Heart right ventricle (tissue), 16 donors: ENCODE measurements at regions not wholly inside any gene's neighbourhood (a gene's known extent, or its start where the extent isn't known, plus 50 kb on each side); places are given as distances from the start of the nearest gene placed in this dataset.
"Not testable (repeated sequence)": the region's sequence is repeated elsewhere in the genome, so short reads cannot be mapped to it uniquely, and the experiment has no call there.

Experiments
- ATAC-seq, 8 donors: fragments of 200-7000 bp; cut with Tn5 transposase; one replicate each; pipeline ENCODE4 v1.9.1; 2020; ENCODE audit warnings: mild to moderate bottlenecking in 8 of 8, moderate library complexity in 8 of 8, moderate number of reproducible peaks in 1 of 8
- DNase-seq, 2 donors: peaks; one replicate each; pipeline ENCODE4 v3.0.0-alpha.2; 2020
- H3K27ac ChIP-seq, 10 donors: fragments of 200-600 bp; sonication (generic) in 2 of 10; one replicate each; pipeline versions ENCODE4 v1.5.0 to v1.8.0; 2020 to 2022; ENCODE audit warnings: mild to moderate bottlenecking in 3 of 10
- H3K27me3 ChIP-seq, 7 donors: fragments of 200-600 bp; one replicate each; pipeline ENCODE4 v1.8.0; 2021 to 2022; ENCODE audit warnings: mild to moderate bottlenecking in 2 of 7
- H3K36me3 ChIP-seq, 9 donors: fragments of 200-600 bp; sonication (generic) in 1 of 9; one replicate each; pipeline versions ENCODE4 v1.5.0 to v1.8.0; 2020 to 2022; ENCODE audit warnings: mild to moderate bottlenecking in 2 of 9
- H3K4me1 ChIP-seq, 9 donors: fragments of 200-600 bp; sonication (generic) in 1 of 9; one replicate each; pipeline versions ENCODE4 v1.5.0 to v1.8.0; 2020 to 2022; ENCODE audit warnings: mild to moderate bottlenecking in 4 of 9
- H3K4me3 ChIP-seq, 10 donors: fragments of 200-600 bp; sonication (generic) in 2 of 10; one replicate each; pipeline versions ENCODE4 v1.5.0 to v1.8.0; 2020 to 2022; ENCODE audit warnings: mild to moderate bottlenecking in 7 of 10, moderate library complexity in 2 of 10
- H3K9me3 ChIP-seq, 11 donors: fragments of 200-600 bp in 10 of 11; sonication (generic) in 2 of 11; one replicate each; pipeline versions ENCODE4 v1.5.0 to v1.8.0; 2013 to 2022; ENCODE audit warnings: mild to moderate bottlenecking in 2 of 11, control low read depth in 1 of 11, moderate library complexity in 1 of 11
- whole genome bisulfite sequencing, 2 donors: extraction: QIAGEN DNeasy Blood & Tissue Kit; methylation state at CpG; one replicate each; pipeline ENCODE4 v1.1.7; 2013; ENCODE audit warnings: inconsistent platforms in 1 of 2; 5-methylcytosine and 5-hydroxymethylcytosine counted together
- intact Hi-C, 10 donors: fragments of 100-400 bp; cut with DNase I; formaldehyde crosslinking; loops; one replicate each; pipeline versions ENCODE4 v1.11.1 to v1.14.2; 2022
- TF ChIP-seq, protein P1 (sequence below), 9 donors: fragments of 200-600 bp; sonication (generic) in 2 of 9; IDR thresholded peaks; one replicate each; pipeline versions ENCODE4 v1.5.0 to v1.8.0; 2021 to 2022; ENCODE audit warnings: antibody characterized with exemption in 9 of 9, mild to moderate bottlenecking in 5 of 9, moderate library complexity in 1 of 9
- donor health status: Arrhythmogenic right ventricular cardiomyopathy.
- donor health status: ischemic (EF 13 %, LVEDD 7.1; RV severe dilation, severe dysfunction).
- donor health status: healthy with polysubstance abuse.
- donor health status: DM: no; HTN: yes; CAD: no.
- donor health status: DM: no; HTN: no; CAD: no.
- donor health status: ischemic (EF 25% LVEDD 6.9; RV normal size, moderate dysfunction).
- donor health status: ischemic (EF 25% LVEDD 5.7; RV mildly dilated, moderate dysfunction).
- donor health status: healthy.
- donor health status: DM: yes; HTN: yes; CAD: no.
- donor health status: Ischemic cardiomyopathy.
- donor health status: ischemic (EF 35%, LVEDD 5.7; RV mildly dilated, moderate dysfunction).
- donor health status: nonischemic (EF 11% LVEDD 7.7; RV severe dilation, severe dysfunction).
- donor health status: DM: yes; HTN: yes; CAD: no.
- donor health status: PGD.
- donor health status: ischemic (EF 29% LVEDD 5.4; RV normal size, mild dysfunction).
- donor health status: nonischemic (EF 23%, LVEDD 6.1; RV moderate dilation, normal function).

DNA sequence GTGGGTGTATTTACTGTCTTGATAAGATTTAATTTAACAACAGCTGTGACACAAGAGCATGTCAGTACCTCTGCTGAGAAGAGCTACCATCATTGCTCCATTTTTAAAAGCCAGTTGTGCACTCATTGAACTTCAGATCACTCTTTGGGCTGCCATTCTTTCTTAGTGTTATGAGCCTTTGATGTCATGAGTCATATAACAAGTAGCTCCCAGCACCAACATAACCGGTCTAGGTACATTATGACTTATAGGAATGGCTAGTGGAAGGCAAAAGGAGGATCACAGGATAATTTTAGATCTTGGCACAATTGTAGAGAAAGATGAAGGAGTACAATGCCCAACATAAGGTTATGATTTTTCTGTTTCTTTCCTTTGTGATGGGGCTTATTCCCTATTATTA, 170.8 kb upstream of the FBN2 start:
- DNase-seq (no peak), ATAC-seq (no peak)
- Histone ChIP-seq H3K36me3 (no peaks in the 10 kb centered on the region), H3K27me3 (no peaks in the 10 kb centered on the region), H3K9me3 (peaks cover 0 to 4% (median 0%) of the 10 kb centered on the region in 11 donors), H3K27ac (no peak overlapping the region), H3K4me3 (no peak overlapping the region), H3K4me1 (no peaks in the 10 kb centered on the region)
- TF ChIP-seq, protein P1, sequence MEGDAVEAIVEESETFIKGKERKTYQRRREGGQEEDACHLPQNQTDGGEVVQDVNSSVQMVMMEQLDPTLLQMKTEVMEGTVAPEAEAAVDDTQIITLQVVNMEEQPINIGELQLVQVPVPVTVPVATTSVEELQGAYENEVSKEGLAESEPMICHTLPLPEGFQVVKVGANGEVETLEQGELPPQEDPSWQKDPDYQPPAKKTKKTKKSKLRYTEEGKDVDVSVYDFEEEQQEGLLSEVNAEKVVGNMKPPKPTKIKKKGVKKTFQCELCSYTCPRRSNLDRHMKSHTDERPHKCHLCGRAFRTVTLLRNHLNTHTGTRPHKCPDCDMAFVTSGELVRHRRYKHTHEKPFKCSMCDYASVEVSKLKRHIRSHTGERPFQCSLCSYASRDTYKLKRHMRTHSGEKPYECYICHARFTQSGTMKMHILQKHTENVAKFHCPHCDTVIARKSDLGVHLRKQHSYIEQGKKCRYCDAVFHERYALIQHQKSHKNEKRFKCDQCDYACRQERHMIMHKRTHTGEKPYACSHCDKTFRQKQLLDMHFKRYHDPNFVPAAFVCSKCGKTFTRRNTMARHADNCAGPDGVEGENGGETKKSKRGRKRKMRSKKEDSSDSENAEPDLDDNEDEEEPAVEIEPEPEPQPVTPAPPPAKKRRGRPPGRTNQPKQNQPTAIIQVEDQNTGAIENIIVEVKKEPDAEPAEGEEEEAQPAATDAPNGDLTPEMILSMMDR (IDR thresholded peaks at IDR 0.05): no peak
- intact Hi-C loops: no loop called here
- 90 to 100% methylated on average over 1 of the region's 1 CpG for WGBS, 2 donors

DNA sequence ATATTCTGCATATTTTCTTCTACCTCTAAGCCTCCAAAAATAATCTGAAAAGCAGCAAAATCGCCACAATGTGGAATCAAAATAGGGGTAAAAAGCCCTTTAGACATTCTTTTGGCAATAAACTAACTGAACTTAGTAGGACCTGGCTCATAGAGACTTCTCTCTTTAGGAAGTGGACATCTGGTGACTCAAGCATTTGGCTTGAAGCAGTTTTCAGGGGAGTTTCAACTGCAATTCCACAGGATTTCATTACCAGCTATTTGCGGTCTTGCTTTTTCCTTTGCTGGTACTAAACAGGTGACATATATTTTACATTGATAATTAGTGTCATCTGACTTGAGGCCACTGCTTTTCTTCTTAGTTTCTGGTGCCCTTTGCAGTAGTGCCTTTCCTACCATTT, 173.2 kb upstream of the FBN2 start:
- intact Hi-C loops: no loop called here
- no peak for ATAC-seq
- H3K27ac ChIP-seq: no peak overlapping the region
- no peak for DNase-seq
- H3K27me3 ChIP-seq: no peaks in the 10 kb centered on the region
- H3K4me3 ChIP-seq: no peak overlapping the region
- WGBS, 2 donors: 94 to 96% methylated on average over 2 of the region's 2 CpGs
- no peaks in the 10 kb centered on the region for H3K36me3 ChIP-seq
- no peaks in the 10 kb centered on the region for H3K4me1 ChIP-seq
- TF ChIP-seq, protein P1 (IDR thresholded peaks at IDR 0.05): no peak
- peaks cover 0 to 4% (median 0%) of the 10 kb centered on the region in 11 donors for H3K9me3 ChIP-seq

- Histone ChIP-seq H3K27me3 (no peaks in the 10 kb centered on the region), H3K4me1 (no peaks in the 10 kb centered on the region), H3K4me3 (no peak overlapping the region), H3K9me3 (peaks cover 0 to 4% (median 0%) of the 10 kb centered on the region in 11 donors), H3K27ac (no peak overlapping the region), H3K36me3 (no peaks in the 10 kb centered on the region)
- intact Hi-C loops: no loop called here
- ATAC-seq (no peak), DNase-seq (no peak)
- 94 to 95% methylated on average over 1 of the region's 1 CpG for WGBS, 2 donors
- TF ChIP-seq, protein P1 (IDR thresholded peaks at IDR 0.05): no peak
These were observed 176.5 kb upstream of the FBN2 start for GRCh38 chr5:128714551-128714950.

DNA sequence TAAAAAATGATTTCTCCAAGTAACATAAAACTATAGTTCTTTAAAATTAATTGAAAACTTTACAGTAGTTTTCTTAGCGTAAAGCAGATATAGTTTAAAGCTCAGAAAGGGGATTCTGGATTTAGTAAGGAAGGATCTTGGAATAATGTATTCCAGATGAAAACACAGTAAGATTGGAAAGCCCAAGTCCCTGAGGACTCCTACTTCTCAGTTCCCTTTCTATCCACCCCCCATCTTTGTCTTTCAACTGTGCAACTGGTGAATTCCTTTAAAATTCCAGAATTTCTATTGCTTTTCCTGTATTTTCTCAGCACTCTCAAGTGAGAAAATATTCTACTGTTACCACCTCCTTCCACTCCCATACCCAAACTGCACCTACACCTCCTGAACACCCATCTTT, 184.5 kb upstream of the FBN2 start:
- 76 to 87% methylated on average over 1 of the region's 1 CpG for WGBS, 2 donors
- H3K4me3 ChIP-seq: no peak overlapping the region
- H3K4me1 ChIP-seq: no peaks in the 10 kb centered on the region
- H3K27ac ChIP-seq: no peak overlapping the region
- DNase-seq (no peak), ATAC-seq (no peak)
- intact Hi-C loops: no loop called here
- H3K9me3 ChIP-seq: no peaks in the 10 kb centered on the region
- TF ChIP-seq, protein P1 (IDR thresholded peaks at IDR 0.05): no peak
- no peaks in the 10 kb centered on the region for H3K27me3 ChIP-seq
- H3K36me3 ChIP-seq: no peaks in the 10 kb centered on the region

DNA sequence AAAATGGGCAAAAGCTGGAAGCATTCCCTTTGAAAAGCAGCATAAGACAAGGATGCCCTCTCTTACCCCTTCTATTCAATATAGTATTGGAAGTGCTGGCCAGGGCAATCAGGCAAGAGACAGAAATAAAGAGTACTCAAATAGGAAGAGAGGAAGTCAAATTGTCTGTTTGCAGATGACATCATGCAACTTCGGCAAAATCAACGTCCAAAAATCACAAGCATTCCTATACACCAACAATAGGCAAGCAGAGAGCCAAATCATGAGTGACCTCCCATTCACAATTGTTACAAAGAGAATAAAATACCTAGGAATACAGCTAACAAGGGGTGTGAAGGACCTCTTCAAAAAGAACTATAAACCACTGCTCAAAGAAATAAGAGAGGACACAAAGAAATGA, 192.0 kb upstream of the FBN2 start:
- intact Hi-C loops, H3K27me3 ChIP-seq, H3K36me3 ChIP-seq, ATAC-seq, DNase-seq, H3K4me1 ChIP-seq, H3K27ac ChIP-seq, H3K4me3 ChIP-seq: not testable (repeated sequence)
- WGBS, 2 donors: 49 to 53% methylated on average over 2 of the region's 2 CpGs
- peaks cover 0 to 11% (median 0%) of the 10 kb centered on the region in 11 donors for H3K9me3 ChIP-seq

DNA sequence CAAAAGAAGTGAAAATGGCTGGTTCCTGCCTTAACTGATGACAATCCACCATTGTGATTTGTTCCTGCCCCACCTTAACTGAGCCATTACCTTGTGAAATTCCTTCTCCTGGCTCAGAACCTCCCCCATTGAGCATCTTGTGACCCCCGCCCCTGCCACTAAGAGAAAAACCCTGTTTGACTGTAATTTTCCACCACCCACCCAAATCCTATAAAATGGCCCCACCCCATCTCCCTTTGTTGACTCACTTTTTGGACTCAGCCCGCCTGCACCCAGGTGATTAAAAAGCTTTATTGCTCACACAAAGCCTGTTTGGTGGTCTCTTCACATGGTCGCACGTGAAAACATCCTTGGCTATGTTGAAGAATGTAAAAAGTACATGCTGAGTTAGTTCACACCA, 197.6 kb upstream of the FBN2 start:
- WGBS, 2 donors: 93 to 97% methylated on average over 4 of the region's 4 CpGs
- not testable (repeated sequence) for H3K4me1 ChIP-seq, ATAC-seq

More for the DNA sequence above, 197.6 kb upstream of the FBN2 start:
- H3K36me3 ChIP-seq, H3K27me3 ChIP-seq, H3K9me3 ChIP-seq, H3K4me3 ChIP-seq, intact Hi-C loops, H3K27ac ChIP-seq, DNase-seq: not testable (repeated sequence)
